Sigmoid colon (tissue), 4 donors: ENCODE measurements at regions not wholly inside any gene's neighbourhood (a gene's known extent, or its start where the extent isn't known, plus 50 kb on each side); places are given as distances from the start of the nearest gene placed in this dataset.

Source experiments
- POLR2A ChIP-seq, 2 donors: fragments of 450-650 bp; IDR thresholded peaks; one replicate each; pipeline ENCODE4 v1.6.1; 2016; ENCODE audit warnings: antibody characterized with exemption in 2 of 2, mild to moderate bottlenecking in 2 of 2, moderate library complexity in 2 of 2
- POLR2AphosphoS5 ChIP-seq, 4 donors: sonication (generic); formaldehyde crosslinking; IDR thresholded peaks; one replicate each; pipeline ENCODE4 v1.6.1; 2017; ENCODE audit warnings: antibody characterized with exemption in 4 of 4

GRCh38 chr9:38281196-38281595, 111.3 kb upstream of the ALDH1B1 start:
- TF ChIP-seq POLR2AphosphoS5 (IDR thresholded peaks at IDR 0.05): no peak
- TF ChIP-seq POLR2A (IDR thresholded peaks at IDR 0.05): no peak
